Activated T-cell treated with anti-CD3 and anti-CD28 coated beads, Interleukin-2, amount 50 U/mL, for 4 hours (primary cell): ENCODE measurements at regions not wholly inside any gene's neighbourhood (a gene's known extent, or its start where the extent isn't known, plus 50 kb on each side); places are given as distances from the start of the nearest gene placed in this dataset.

Experiments
- ATAC-seq, 2 donors: fragments of 200-7000 bp; cut with Tn5 transposase; one replicate each; pipeline ENCODE4 v1.10.0; 2021
- DNase-seq: peaks from one replicate; pipeline ENCODE4 v3.0.0-alpha.2; 2020
- H3K27me3 Mint-ChIP-seq: one replicate; pipeline ENCODE4 v1.8.0; 2021; ENCODE audit warnings: low read depth, mixed read lengths
- H3K36me3 Mint-ChIP-seq: one replicate; pipeline ENCODE4 v1.8.0; 2022; ENCODE audit warnings: mixed read lengths; ENCODE audit not compliant: insufficient read depth
- H3K4me1 Mint-ChIP-seq: one replicate; pipeline ENCODE4 v1.8.0; 2021; ENCODE audit warnings: low read depth, mixed read lengths
- H3K4me3 Mint-ChIP-seq: one replicate; pipeline ENCODE4 v1.8.0; 2021; ENCODE audit warnings: mild to moderate bottlenecking, moderate library complexity, mixed read lengths
- H3K9me3 Mint-ChIP-seq: one replicate; pipeline ENCODE4 v1.8.0; 2021; ENCODE audit warnings: mixed read lengths

DNA sequence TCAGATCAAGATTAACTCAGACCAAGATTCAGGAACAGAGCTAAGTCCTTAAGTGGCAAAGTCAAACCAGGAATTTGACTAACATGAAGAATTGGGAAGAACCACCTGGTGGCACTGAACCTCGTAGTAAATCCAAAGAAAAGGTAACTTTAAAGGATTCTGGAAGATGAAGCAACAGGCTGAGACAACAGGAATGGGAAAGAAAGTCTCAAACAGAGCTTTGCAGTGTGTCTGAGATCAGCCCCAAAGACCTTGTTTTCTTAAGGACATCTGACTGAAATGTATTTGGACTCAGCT, 126.1 kb downstream of the ASB9 start:
- H3K36me3 Mint-ChIP-seq: no peaks in the 10 kb centered on the region
- no peak for DNase-seq
- ATAC-seq: no peak
- no peaks in the 10 kb centered on the region for H3K27me3 Mint-ChIP-seq
- H3K4me3 Mint-ChIP-seq: no peak overlapping the region
- peaks cover 18% of the 10 kb centered on the region for H3K4me1 Mint-ChIP-seq
- no peaks in the 10 kb centered on the region for H3K9me3 Mint-ChIP-seq

DNA sequence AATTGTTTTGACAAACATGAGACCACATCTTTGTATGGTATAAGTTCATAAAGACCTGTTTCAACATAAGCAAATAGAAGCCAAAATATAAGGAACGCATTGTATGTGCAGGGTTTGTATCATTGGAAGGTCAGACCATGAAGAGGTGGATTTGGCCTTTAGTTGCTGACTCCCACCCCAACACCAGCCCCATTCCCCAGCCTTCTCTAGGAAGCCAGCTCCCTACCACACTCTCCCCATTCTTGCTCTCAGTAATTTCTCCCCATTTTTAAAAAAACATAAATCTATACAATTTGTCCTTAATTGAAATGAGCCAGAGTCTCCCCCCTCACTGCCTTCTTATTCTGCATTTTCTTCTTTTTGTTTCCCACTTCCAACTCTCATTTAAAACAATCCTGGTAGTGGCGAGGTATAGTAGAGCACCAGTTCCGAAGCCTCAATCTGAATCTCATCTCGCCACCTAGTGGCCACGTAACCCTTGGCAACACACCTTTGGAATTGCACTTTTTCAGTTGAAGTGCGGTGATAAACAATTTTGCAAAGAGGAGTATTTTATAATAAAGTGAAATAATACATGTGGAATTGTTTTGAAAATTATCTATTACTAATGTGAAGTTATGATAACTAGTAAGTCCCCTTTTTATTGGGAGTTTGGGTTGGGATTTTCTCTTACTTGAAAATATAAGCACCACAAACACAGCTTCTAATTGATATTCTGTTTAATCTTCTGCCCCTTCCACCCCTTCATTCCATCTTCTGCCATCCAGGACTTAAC, 126.6 kb downstream of the ASB9 start:
- H3K4me1 Mint-ChIP-seq: peaks cover 16% of the 10 kb centered on the region
- DNase-seq (peak; percentile 57), ATAC-seq (peak; percentile 48 to 80)
- peak overlapping the region; percentile 52 for H3K4me3 Mint-ChIP-seq
- H3K9me3 Mint-ChIP-seq: no peaks in the 10 kb centered on the region
- no peaks in the 10 kb centered on the region for H3K27me3 Mint-ChIP-seq
- H3K36me3 Mint-ChIP-seq: no peaks in the 10 kb centered on the region

DNA sequence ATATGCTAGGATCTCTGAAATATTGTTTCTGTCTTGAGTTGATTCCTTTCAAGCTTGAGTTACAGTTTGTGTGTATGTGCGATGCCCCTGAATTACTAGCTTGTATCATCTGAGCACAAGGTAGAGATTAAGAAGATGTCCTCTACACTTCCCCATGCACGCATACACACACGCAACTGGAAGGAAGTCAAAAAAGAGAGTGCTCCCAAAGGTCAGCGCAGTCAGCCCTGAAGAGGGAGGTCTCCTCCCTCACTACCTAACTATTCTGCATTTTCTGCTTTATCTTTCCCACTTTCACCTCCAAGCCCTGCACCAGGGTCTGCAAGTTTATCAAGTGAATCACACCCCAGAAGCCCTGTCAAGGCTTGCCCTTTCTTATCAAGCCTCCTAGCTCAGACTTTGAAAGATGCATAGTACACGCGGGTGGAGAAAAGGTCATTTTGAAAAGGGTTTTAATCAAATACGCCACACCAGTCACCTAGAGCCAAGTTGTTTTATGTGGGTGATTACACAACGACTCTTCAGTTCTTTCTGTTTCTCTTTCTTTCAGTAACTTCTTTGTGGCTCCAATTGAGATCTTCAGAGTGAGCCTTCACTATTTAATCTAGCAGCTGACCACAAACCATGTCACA, 127.7 kb downstream of the ASB9 start:
- Mint-ChIP-seq H3K4me3 (peak overlapping the region; percentile 21), H3K4me1 (peaks cover 16% of the 10 kb centered on the region), H3K9me3 (no peaks in the 10 kb centered on the region), H3K27me3 (no peaks in the 10 kb centered on the region), H3K36me3 (no peaks in the 10 kb centered on the region)
- ATAC-seq (peak; percentile 67 to 76), DNase-seq (no peak)

DNA sequence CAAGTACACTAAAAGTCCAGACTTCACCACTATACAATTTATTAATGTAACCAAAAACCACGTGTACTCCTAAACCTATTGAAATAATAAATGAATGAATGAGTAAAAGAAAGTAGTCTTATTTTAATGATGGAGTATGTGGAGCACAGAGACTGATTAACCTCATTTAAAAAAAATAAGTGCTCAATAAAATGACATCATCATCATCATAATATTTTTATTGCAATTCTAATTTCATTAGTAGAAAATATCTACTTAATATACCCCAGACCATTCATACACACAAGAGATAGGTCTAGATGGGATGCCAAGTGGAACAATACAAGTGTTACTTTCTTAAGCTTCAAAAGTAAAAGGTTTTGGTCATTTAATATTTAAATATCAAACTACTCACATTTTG, 133.1 kb downstream of the ASB9 start:
- DNase-seq (no peak), ATAC-seq (no peak)
- Mint-ChIP-seq H3K4me3 (no peak overlapping the region), H3K27me3 (no peaks in the 10 kb centered on the region), H3K4me1 (peaks cover under 1% of the 10 kb centered on the region), H3K36me3 (no peaks in the 10 kb centered on the region), H3K9me3 (no peaks in the 10 kb centered on the region)

DNA sequence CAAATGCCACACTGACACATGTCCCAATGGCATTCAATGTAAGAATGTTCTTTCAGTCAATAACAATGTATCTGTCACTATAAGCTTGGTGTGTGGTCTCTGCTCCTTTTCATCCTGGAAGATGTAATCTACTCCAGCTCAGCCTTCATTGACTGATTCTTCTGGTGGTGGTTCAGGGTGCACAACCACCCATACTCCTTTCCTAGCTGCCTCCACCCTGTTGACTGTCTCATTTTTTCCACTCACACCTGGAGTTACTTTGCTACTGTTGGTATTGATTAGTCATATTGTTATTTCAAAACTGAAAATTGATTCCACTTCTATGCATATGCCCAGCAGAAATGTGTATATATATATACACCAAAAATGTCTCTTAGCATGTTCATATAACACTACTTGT, 140.5 kb downstream of the ASB9 start:
- no peaks in the 10 kb centered on the region for H3K9me3 Mint-ChIP-seq
- ATAC-seq: peak; percentile 57 to 62
- no peaks in the 10 kb centered on the region for H3K27me3 Mint-ChIP-seq
- H3K4me3 Mint-ChIP-seq: no peak overlapping the region
- H3K36me3 Mint-ChIP-seq: no peaks in the 10 kb centered on the region
- DNase-seq: no peak
- H3K4me1 Mint-ChIP-seq: peaks cover 3% of the 10 kb centered on the region

DNA sequence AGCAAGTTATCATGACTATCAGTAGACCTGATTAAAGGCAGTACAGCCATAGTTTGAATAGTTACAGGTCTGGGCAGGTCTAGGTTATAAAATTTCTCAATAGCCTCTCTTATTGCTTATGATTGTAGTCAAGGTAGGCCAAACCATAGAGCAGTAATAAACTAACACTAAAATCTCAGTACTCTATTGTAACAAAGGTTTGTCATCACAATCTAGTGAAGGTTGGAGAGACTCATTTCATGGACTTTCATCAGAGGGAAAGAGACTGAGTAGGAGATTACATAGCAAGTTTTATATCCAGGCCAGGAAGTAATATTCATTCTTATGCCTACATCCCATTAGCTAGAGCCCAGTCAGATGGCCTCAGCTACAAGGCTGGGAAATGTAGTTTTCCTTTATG, 141.0 kb downstream of the ASB9 start:
- Mint-ChIP-seq H3K9me3 (no peaks in the 10 kb centered on the region), H3K36me3 (no peaks in the 10 kb centered on the region), H3K27me3 (no peaks in the 10 kb centered on the region), H3K4me3 (no peak overlapping the region), H3K4me1 (peaks cover 3% of the 10 kb centered on the region)
- DNase-seq (no peak), ATAC-seq (no peak)

DNA sequence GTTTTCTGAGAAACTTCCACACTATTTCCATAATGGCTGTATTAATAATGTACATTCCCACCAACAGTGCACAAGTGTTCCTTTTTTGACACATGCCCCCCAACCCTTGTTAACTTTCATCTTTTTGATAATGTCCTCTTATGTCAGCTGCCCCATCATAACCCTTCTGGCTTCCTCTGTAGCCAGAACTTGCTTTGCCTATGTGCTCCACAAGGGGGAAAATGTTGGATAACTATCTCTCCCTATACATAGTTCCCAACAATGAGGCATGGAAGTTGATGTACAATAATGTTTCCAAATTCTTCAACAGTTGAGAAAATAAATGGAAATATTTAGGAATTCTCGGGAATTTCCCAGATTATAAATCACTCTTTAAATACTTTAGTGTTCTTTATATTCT, 142.9 kb downstream of the ASB9 start:
- Mint-ChIP-seq H3K36me3 (no peaks in the 10 kb centered on the region), H3K9me3 (no peaks in the 10 kb centered on the region), H3K4me1 (peaks cover 3% of the 10 kb centered on the region), H3K27me3 (no peaks in the 10 kb centered on the region), H3K4me3 (no peak overlapping the region)
- DNase-seq: no peak
- ATAC-seq: no peak

DNA sequence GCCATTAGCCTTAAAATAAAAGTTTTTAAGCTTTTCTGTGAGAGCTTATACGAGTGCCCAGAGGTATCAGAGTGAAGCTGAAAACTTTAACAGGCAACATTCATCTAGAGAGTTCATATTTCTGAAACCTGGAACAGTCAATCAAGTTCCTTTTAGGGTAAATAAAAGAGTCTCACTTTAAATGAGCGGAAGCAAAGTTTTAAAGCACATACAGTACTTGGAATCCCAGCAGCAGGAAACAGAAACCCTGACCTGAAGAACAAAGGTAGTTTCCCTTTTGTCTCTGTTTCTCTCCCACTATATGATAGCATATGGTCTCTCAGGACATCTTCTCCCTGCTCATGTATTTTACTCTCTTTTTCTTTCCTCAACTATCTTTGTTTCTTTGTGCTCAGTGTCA, 153.0 kb downstream of the ASB9 start:
- ATAC-seq: no peak

DNA sequence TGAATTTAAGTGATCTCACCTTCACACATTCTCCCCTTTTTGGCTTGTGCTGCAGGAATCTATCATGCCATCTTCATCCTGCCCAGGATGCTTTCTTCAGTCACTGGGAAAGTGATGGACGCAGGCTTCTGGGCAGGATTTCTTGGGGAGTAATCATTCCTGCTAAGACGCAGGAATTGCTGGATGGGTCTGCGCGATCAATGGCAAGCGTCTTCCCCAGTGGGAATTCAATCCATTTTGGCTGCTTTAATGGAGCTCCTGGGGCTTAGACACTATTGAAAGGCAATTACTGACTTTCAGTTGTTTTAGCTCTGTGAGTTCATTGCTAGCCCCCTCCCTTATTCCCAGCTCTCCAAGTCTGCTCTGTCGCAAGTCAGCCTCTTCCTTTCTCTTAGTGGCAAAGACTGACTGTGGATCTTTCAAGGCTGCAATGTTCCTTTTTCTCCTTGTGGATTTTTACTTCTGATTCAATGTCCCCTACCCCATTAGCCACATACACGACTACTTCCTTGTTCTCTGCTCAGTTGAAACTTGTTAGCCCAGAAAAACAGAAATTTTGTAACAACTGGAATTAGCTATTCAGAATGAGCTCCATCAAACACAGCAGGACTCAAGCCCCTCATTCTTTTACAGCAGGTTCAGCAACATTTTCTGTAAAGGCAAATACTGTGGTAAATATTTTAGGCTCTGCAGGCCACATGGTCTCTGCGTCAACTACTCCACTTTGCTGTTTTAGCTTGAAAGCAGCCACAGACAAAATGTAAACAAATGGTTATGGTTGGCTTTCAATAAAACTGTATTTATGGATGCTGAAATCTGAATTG, 154.9 kb downstream of the ASB9 start:
- H3K9me3 Mint-ChIP-seq: no peaks in the 10 kb centered on the region

More for the DNA sequence above, 153.0 kb downstream of the ASB9 start:
- no peak for DNase-seq
- H3K27me3 Mint-ChIP-seq: no peaks in the 10 kb centered on the region
- peaks cover 6% of the 10 kb centered on the region for H3K4me1 Mint-ChIP-seq
- no peaks in the 10 kb centered on the region for H3K36me3 Mint-ChIP-seq
- H3K4me3 Mint-ChIP-seq: no peak overlapping the region
- no peaks in the 10 kb centered on the region for H3K9me3 Mint-ChIP-seq

DNA sequence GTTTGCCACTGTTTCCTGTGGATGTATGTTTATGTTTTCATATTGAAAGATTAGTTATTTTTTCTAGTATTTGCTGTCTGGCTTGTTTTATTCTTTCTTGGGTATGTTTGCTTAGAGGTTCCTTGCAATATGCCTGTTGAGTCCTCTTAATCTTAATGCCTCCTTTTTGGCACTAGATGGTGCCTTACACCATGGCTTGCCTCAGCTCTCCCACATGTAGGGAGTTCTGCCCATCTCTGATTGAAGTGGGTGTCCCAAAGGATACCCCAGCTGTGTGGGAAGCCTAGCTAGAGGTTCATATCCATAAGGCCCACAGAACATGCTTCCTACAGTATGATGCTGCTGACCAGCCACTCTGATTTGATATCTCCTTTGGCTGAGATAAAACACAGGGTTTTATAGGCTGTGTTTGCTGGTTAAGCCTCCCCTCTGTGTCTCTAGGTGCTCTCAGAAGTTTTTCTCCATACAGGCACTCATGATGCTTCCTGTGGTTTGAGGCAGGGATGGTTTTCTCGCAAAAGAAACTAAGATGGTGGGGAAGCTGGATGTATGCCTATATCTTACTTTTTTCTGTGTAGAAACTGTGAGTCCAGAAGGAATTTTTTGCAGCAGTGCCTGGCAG, 162.4 kb downstream of the ASB9 start:
- DNase-seq (no peak), ATAC-seq (no peak)
- H3K9me3 Mint-ChIP-seq: no peaks in the 10 kb centered on the region
- H3K36me3 Mint-ChIP-seq: no peaks in the 10 kb centered on the region
- peaks cover 15% of the 10 kb centered on the region for H3K4me1 Mint-ChIP-seq
- no peak overlapping the region for H3K4me3 Mint-ChIP-seq
- no peaks in the 10 kb centered on the region for H3K27me3 Mint-ChIP-seq

More for the DNA sequence above, 154.9 kb downstream of the ASB9 start:
- Mint-ChIP-seq H3K36me3 (no peaks in the 10 kb centered on the region), H3K4me3 (no peak overlapping the region), H3K4me1 (peaks cover 6% of the 10 kb centered on the region), H3K27me3 (no peaks in the 10 kb centered on the region)
- DNase-seq (no peak), ATAC-seq (no peak)

DNA sequence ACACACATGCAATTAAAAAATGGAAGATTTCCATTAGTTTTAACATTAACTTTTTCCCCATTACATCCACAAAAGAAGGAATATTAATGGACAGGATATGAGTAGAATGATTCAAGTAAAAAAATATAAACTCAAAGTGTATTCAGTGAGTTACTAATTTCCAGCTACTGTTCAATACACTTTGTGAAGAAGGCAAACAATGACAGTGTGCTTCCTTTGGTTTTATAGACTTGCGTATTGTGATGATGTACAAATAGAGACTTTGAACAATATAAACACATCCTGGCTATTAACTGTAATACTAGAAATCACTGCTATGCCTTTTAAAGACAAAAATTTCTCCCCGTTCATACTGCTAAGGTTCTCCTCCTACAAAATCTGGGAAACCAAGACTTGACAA, 171.4 kb downstream of the ASB9 start:
- DNase-seq (no peak), ATAC-seq (no peak)
- Mint-ChIP-seq H3K9me3 (no peaks in the 10 kb centered on the region), H3K27me3 (no peaks in the 10 kb centered on the region), H3K36me3 (no peaks in the 10 kb centered on the region), H3K4me3 (no peak overlapping the region), H3K4me1 (no peaks in the 10 kb centered on the region)

DNA sequence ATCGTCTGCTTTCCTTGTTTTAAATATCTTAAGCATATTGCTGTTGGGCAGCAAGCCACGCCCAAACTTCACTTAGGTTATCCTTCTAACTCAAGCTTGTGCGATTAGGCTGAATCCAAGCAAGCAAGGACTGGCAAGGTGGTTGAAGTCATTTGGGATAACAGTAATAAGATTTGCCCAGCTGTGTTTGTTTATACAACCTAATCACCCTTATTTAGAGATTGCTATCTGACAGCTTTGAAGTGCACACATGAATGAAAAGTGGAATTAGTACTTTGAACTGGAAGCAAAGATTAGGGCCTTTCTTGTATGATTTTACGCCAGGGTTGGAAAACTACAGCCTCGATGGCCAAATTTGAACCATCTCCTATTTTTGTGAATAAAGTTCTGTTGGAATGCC, 182.1 kb downstream of the ASB9 start:
- Mint-ChIP-seq H3K36me3 (no peaks in the 10 kb centered on the region), H3K4me3 (no peak overlapping the region), H3K9me3 (no peaks in the 10 kb centered on the region), H3K4me1 (no peaks in the 10 kb centered on the region), H3K27me3 (peaks cover 2% of the 10 kb centered on the region)
- DNase-seq: no peak
- no peak for ATAC-seq

DNA sequence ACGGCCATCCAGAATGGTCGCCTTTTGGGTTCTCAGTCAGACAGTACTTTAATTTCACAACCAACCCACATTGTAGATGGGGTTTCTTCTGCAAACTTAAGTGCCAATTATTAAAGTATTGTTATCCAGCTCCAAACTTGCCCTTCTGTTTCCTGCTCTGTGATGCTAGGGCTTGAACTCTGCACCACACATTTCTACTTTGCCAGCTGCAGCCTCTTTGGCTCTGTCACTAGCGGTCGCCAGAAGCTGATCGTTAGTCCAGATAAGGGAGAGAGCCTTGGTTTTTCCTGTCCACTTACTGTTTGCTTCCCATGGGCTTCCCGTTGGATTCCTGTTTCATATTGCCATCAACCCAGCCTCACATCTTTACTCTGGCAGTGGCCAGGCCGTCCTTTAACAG, 196.6 kb downstream of the ASB9 start:
- ATAC-seq: no peak

DNA sequence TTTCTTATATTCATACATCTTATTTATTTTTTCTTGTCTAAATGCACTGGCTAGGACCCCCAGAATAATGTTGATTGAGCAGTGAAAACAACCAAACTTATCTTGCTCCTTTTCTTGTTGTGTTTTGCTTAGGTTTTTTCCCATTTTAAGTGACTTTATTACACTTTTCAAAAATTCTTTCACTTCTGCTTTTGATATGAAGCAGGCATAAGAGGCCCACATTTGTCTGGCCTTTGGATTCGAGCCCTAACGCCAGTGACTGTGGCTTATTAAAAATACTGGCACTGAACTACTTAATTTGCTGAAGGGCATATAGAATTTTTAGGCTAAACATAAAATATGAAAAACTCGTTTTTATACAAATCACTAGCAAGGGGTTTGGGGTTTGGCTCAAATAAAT, 197.0 kb downstream of the ASB9 start:
- Mint-ChIP-seq H3K27me3 (peaks cover 5% of the 10 kb centered on the region), H3K4me3 (no peak overlapping the region), H3K4me1 (no peaks in the 10 kb centered on the region)

More for the DNA sequence above, 196.6 kb downstream of the ASB9 start:
- no peak for DNase-seq
- Mint-ChIP-seq H3K36me3 (no peaks in the 10 kb centered on the region), H3K4me3 (no peak overlapping the region), H3K4me1 (no peaks in the 10 kb centered on the region), H3K9me3 (no peaks in the 10 kb centered on the region), H3K27me3 (peaks cover 5% of the 10 kb centered on the region)

More for the DNA sequence above, 197.0 kb downstream of the ASB9 start:
- no peak for ATAC-seq
- Mint-ChIP-seq H3K9me3 (no peaks in the 10 kb centered on the region), H3K36me3 (no peaks in the 10 kb centered on the region)
- DNase-seq: no peak
